ENCODE measurements at regions not wholly inside any gene's neighbourhood (a gene's known extent, or its start where the extent isn't known, plus 50 kb on each side); places are given as distances from the start of the nearest gene placed in this dataset.

DNA sequence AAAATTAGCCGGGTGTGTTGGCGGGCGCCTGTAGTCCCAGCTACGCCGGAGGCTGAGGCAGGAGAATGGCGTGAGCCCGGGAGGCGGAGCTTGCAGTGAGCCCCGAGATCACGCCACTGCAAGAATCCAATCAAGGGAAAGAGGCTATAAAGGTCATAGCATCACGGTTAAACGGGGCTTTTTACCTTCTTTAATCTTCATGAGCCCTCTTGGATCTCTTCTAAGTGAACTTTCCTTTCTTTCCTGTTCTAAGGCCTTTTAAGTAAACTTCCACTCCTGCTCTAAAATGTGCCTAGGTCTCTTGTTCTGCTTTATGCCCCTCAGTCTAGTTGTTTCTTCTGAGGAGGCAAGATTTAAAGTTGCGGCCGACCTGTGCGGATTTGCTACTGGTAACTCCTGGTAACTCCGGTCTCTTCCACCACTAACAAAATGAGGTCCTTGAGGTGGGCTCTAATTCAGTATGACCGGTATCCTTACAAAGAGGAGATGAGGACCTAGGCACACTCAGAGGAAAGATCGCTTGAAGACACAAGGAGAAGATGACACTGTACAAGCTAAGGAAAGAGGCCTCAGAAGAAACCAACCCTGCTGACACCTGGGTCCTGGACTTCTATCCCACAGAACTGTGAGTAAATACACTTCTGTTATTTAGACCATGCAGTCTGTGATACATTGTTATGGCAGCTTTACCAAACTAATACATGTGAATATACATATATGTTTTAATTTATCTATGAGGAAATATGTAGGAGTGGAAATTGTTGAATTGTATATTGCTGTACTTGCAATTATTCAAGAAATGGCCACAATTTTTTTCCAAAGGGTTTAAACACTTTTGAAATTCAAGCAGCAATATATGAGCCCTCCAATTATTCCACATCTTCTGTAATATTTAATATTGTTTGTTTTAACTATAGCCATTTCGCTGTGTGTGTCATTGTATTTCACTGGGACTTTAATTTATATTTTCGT, 331.5 kb upstream of the CNTNAP2 start (continued):
- TF ChIP-seq, protein P1, sequence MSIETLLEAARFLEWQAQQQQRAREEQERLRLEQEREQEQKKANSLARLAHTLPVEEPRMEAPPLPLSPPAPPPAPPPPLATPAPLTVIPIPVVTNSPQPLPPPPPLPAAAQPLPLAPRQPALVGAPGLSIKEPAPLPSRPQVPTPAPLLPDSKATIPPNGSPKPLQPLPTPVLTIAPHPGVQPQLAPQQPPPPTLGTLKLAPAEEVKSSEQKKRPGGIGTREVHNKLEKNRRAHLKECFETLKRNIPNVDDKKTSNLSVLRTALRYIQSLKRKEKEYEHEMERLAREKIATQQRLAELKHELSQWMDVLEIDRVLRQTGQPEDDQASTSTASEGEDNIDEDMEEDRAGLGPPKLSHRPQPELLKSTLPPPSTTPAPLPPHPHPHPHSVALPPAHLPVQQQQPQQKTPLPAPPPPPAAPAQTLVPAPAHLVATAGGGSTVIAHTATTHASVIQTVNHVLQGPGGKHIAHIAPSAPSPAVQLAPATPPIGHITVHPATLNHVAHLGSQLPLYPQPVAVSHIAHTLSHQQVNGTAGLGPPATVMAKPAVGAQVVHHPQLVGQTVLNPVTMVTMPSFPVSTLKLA (conservative IDR thresholded peaks at IDR 0.05) = peak in 1 of 2 experiments; percentile 23; a peak in 1 of 4 replicates
- TF ChIP-seq BRCA1 (IDR thresholded peaks at IDR 0.05) = no peak
- TF ChIP-seq BRCA1 (CRISPR knock-in tag; IDR thresholded peaks at IDR 0.05) = no peak
- no peak for TF ChIP-seq ARID2 (IDR thresholded peaks at IDR 0.05)
- no peak for TF ChIP-seq SETDB1 (IDR thresholded peaks at IDR 0.05; ENCODE audit: low read length)
- TF ChIP-seq RBBP5 (IDR thresholded peaks at IDR 0.05; ENCODE audit: borderline replicate concordance, insufficient read depth, low read length, poor library complexity, severe bottlenecking) = peak; percentile 71
- no peak for TF ChIP-seq ZFP36 (IDR thresholded peaks at IDR 0.05; ENCODE audit: low read depth, low read length, partially characterized antibody)
- TF ChIP-seq, protein P2, sequence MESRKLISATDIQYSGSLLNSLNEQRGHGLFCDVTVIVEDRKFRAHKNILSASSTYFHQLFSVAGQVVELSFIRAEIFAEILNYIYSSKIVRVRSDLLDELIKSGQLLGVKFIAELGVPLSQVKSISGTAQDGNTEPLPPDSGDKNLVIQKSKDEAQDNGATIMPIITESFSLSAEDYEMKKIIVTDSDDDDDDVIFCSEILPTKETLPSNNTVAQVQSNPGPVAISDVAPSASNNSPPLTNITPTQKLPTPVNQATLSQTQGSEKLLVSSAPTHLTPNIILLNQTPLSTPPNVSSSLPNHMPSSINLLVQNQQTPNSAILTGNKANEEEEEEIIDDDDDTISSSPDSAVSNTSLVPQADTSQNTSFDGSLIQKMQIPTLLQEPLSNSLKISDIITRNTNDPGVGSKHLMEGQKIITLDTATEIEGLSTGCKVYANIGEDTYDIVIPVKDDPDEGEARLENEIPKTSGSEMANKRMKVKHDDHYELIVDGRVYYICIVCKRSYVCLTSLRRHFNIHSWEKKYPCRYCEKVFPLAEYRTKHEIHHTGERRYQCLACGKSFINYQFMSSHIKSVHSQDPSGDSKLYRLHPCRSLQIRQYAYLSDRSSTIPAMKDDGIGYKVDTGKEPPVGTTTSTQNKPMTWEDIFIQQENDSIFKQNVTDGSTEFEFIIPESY (CRISPR knock-in tag; IDR thresholded peaks at IDR 0.05) = peak; percentile 25; the same call in 1 of the 2 replicates
- no peak for TF ChIP-seq ZNF282 (CRISPR knock-in tag; IDR thresholded peaks at IDR 0.05)
- no peak for TF ChIP-seq XRCC3 (IDR thresholded peaks at IDR 0.05)
- TF ChIP-seq MTA3 (IDR thresholded peaks at IDR 0.05; ENCODE audit: borderline replicate concordance) = peak; percentile 56; the same call in 1 of the 2 replicates
- TF ChIP-seq POLR2B (IDR thresholded peaks at IDR 0.05; ENCODE audit: low read depth, partially characterized antibody) = peak; percentile 87
- 0 out of 2 replicates have a peak, but pooled peaks have one; percentile 39 for TF ChIP-seq LEF1 (IDR thresholded peaks at IDR 0.05)
- TF ChIP-seq, protein P3, sequence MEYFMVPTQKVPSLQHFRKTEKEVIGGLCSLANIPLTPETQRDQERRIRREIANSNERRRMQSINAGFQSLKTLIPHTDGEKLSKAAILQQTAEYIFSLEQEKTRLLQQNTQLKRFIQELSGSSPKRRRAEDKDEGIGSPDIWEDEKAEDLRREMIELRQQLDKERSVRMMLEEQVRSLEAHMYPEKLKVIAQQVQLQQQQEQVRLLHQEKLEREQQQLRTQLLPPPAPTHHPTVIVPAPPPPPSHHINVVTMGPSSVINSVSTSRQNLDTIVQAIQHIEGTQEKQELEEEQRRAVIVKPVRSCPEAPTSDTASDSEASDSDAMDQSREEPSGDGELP (CRISPR knock-in tag; IDR thresholded peaks at IDR 0.05; ENCODE audit: borderline replicate concordance) = 0 out of 2 replicates have a peak, but pooled peaks have one; percentile 10
- TF ChIP-seq, protein P4, sequence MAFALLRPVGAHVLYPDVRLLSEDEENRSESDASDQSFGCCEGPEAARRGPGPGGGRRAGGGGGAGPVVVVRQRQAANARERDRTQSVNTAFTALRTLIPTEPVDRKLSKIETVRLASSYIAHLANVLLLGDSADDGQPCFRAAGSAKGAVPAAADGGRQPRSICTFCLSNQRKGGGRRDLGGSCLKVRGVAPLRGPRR (CRISPR knock-in tag; IDR thresholded peaks at IDR 0.05) = no peak
- 0 out of 4 replicates have a peak, but pooled peaks of 1 of the 2 experiments have one; percentile 14 for TF ChIP-seq MAZ (CRISPR knock-in tag; conservative IDR thresholded peaks at IDR 0.05 in 1 of 2, IDR thresholded peaks at IDR 0.05 in 1 of 2)
- TF ChIP-seq ZNF347 (CRISPR knock-in tag; IDR thresholded peaks at IDR 0.05; ENCODE audit: low read depth) = no peak
- TF ChIP-seq U2AF2 (optimal IDR thresholded peaks at IDR 0.05; ENCODE audit: low read depth, low read length) = no peak
- TF ChIP-seq, protein P5, sequence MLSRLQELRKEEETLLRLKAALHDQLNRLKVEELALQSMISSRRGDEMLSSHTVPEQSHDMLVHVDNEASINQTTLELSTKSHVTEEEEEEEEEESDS (CRISPR knock-in tag; IDR thresholded peaks at IDR 0.05) = no peak
- TF ChIP-seq POLR2AphosphoS2 (IDR thresholded peaks at IDR 0.05; ENCODE audit: low read length) = no peak

Data from K562 (cell line).